GM18507 (cell line): ENCODE measurements at regions not wholly inside any gene's neighbourhood (a gene's known extent, or its start where the extent isn't known, plus 50 kb on each side); places are given as distances from the start of the nearest gene placed in this dataset.

ENCODE experiments used
- DNase-seq: peaks from one replicate; pipeline ENCODE4 v3.0.0; 2011; ENCODE audit warnings: low read depth; ENCODE audit not compliant: insufficient read length; ENCODE audit errors: extremely low spot score
- FAIRE-seq: peaks from 2 replicates; lab custom pipeline; 2011; peaks lifted over from hg19 to GRCh38; lab: Jason Lieb, UNC

GRCh38 chr15:46442901-46443590 is 808.2 kb downstream of the SQOR start:
- FAIRE-seq (no peak), DNase-seq (no peak)

- DNase-seq (no peak), FAIRE-seq (no peak)
Observed at GRCh38 chr15:46450112-46450809, 815.4 kb downstream of the SQOR start.

GRCh38 chr15:46450810-46451182 is 816.0 kb downstream of the SQOR start:
- DNase-seq (no peak), FAIRE-seq (no peak)

GRCh38 chr15:46452297-46452820 is 817.5 kb downstream of the SQOR start:
- FAIRE-seq: no peak
- DNase-seq: no peak

GRCh38 chr15:46456456-46456855 is 821.6 kb downstream of the SQOR start:
- DNase-seq (no peak), FAIRE-seq (no peak)

- no peak for DNase-seq
- FAIRE-seq: no peak
Observed at GRCh38 chr15:46460431-46461094, 825.7 kb downstream of the SQOR start.

GRCh38 chr15:46461416-46461815 is 826.6 kb downstream of the SQOR start:
- no peak for FAIRE-seq
- DNase-seq: no peak

- DNase-seq: no peak
- no peak for FAIRE-seq
Observed at GRCh38 chr15:46467041-46467440, 832.2 kb downstream of the SQOR start.

GRCh38 chr15:46471096-46471495 is 836.3 kb downstream of the SQOR start:
- FAIRE-seq: no peak
- no peak for DNase-seq

GRCh38 chr15:46489276-46489675 is 854.4 kb downstream of the SQOR start:
- no peak for FAIRE-seq
- no peak for DNase-seq

- FAIRE-seq: no peak
- no peak for DNase-seq
Observed at GRCh38 chr15:46496491-46497115, 861.8 kb downstream of the SQOR start.

- DNase-seq (no peak), FAIRE-seq (no peak)
Observed at GRCh38 chr15:46502667-46503066, 867.8 kb downstream of the SQOR start.

GRCh38 chr15:46518381-46518780 is 883.6 kb downstream of the SQOR start:
- DNase-seq: no peak
- no peak for FAIRE-seq

- DNase-seq: no peak
- FAIRE-seq: no peak
Observed at GRCh38 chr15:46523701-46524100, 888.9 kb downstream of the SQOR start.

- DNase-seq (no peak), FAIRE-seq (no peak)
Observed at GRCh38 chr15:46525984-46526725, 891.3 kb downstream of the SQOR start.

GRCh38 chr15:46526726-46527110 is 891.9 kb downstream of the SQOR start:
- no peak for FAIRE-seq
- no peak for DNase-seq

GRCh38 chr15:46543626-46544025 is 908.8 kb downstream of the SQOR start:
- no peak for FAIRE-seq
- DNase-seq: no peak

- DNase-seq: no peak
- FAIRE-seq: no peak
Observed at GRCh38 chr15:46548989-46549388, 914.2 kb downstream of the SQOR start.

- no peak for FAIRE-seq
Observed at GRCh38 chr15:46552316-46552715, 917.5 kb downstream of the SQOR start.

GRCh38 chr15:46555547-46555946 is 920.7 kb downstream of the SQOR start:
- FAIRE-seq (no peak), DNase-seq (no peak)

More at GRCh38 chr15:46552316-46552715, 917.5 kb downstream of the SQOR start:
- no peak for DNase-seq
